KMS-11 (cell line): ENCODE measurements at regions not wholly inside any gene's neighbourhood (a gene's known extent, or its start where the extent isn't known, plus 50 kb on each side); places are given as distances from the start of the nearest gene placed in this dataset.

Experiments used
- H2AFZ ChIP-seq: fragments of 200-600 bp; sonication (generic); 2 replicates; pipeline ENCODE4 v1.6.1; 2016; ENCODE audit warnings: antibody characterized with exemption, mixed run types, low read depth
- H3K27ac ChIP-seq: fragments of 200-600 bp; sonication (generic); 2 replicates; pipeline ENCODE4 v1.6.1; 2016; ENCODE audit warnings: mild to moderate bottlenecking, mixed run types
- H3K27me3 ChIP-seq: fragments of 200-600 bp; sonication (generic); 2 replicates; pipeline ENCODE4 v1.6.1; 2017; ENCODE audit warnings: mild to moderate bottlenecking, low read depth, mixed run types, moderate library complexity; ENCODE audit not compliant: insufficient read depth
- H3K36me3 ChIP-seq: fragments of 200-600 bp; sonication (generic); 2 replicates; pipeline ENCODE4 v1.6.1; 2017; ENCODE audit warnings: mild to moderate bottlenecking, mixed run types; ENCODE audit not compliant: insufficient read depth
- H3K4me1 ChIP-seq: fragments of 200-600 bp; sonication (generic); 2 replicates; pipeline ENCODE4 v1.6.1; 2016; ENCODE audit warnings: mild to moderate bottlenecking, low read depth, mixed run types; ENCODE audit not compliant: poor library complexity, severe bottlenecking
- H3K4me2 ChIP-seq: fragments of 200-600 bp; sonication (generic); 2 replicates; pipeline ENCODE4 v1.7.0; 2016; ENCODE audit warnings: mild to moderate bottlenecking, mixed run types
- H3K4me3 ChIP-seq: fragments of 200-600 bp; sonication (generic); IDR thresholded peaks from 2 replicates; pipeline ENCODE4 v1.6.1; 2017; ENCODE audit warnings: low read depth, low read length, mixed read lengths; ENCODE audit not compliant: insufficient read depth
- H3K79me2 ChIP-seq: fragments of 200-600 bp; sonication (generic); 2 replicates; pipeline ENCODE4 v1.6.1; 2016; ENCODE audit warnings: low read depth, mixed run types; ENCODE audit not compliant: insufficient read depth
- H3K9ac ChIP-seq: fragments of 200-600 bp; sonication (generic); 2 replicates; pipeline ENCODE4 v1.6.1; 2016; ENCODE audit warnings: mild to moderate bottlenecking, mixed run types
- H4K20me1 ChIP-seq: fragments of 200-600 bp; sonication (generic); 2 replicates; pipeline ENCODE4 v1.6.1; 2016; ENCODE audit warnings: mild to moderate bottlenecking, mixed run types; ENCODE audit not compliant: insufficient read depth
- CTCF ChIP-seq: fragments of 200-600 bp; sonication (generic); conservative IDR thresholded peaks from 2 replicates; pipeline ENCODE4 v1.6.1; 2017; ENCODE audit warnings: low read depth, mild to moderate bottlenecking, antibody characterized with exemption, low read length, moderate library complexity, mixed read lengths

- no peak overlapping the region for H3K4me3 ChIP-seq
- no peaks in the 10 kb centered on the region for H3K79me2 ChIP-seq
- no peak overlapping the region for H3K4me2 ChIP-seq
- no peak overlapping the region for H2AFZ ChIP-seq
- H4K20me1 ChIP-seq: no peaks in the 10 kb centered on the region
- no peak overlapping the region for H3K9ac ChIP-seq
- H3K36me3 ChIP-seq: no peaks in the 10 kb centered on the region
- TF ChIP-seq CTCF: no peak
- no peak overlapping the region for H3K27ac ChIP-seq
- no peaks in the 10 kb centered on the region for H3K4me1 ChIP-seq
- H3K27me3 ChIP-seq: no peaks in the 10 kb centered on the region
Observed at GRCh38 chr15:95972041-95972553, 358.4 kb upstream of the NR2F2 start.

GRCh38 chr15:95972812-95973211 is 357.7 kb upstream of the NR2F2 start:
- no peak overlapping the region for H3K9ac ChIP-seq
- no peaks in the 10 kb centered on the region for H3K79me2 ChIP-seq
- no peak overlapping the region for H3K4me3 ChIP-seq
- H3K36me3 ChIP-seq: no peaks in the 10 kb centered on the region
- H3K27me3 ChIP-seq: no peaks in the 10 kb centered on the region
- no peaks in the 10 kb centered on the region for H4K20me1 ChIP-seq
- no peak for TF ChIP-seq CTCF
- no peaks in the 10 kb centered on the region for H3K4me1 ChIP-seq
- H3K27ac ChIP-seq: no peak overlapping the region
- H2AFZ ChIP-seq: no peak overlapping the region
- no peak overlapping the region for H3K4me2 ChIP-seq

- H3K79me2 ChIP-seq: no peaks in the 10 kb centered on the region
- no peaks in the 10 kb centered on the region for H3K4me1 ChIP-seq
- H3K27ac ChIP-seq: no peak overlapping the region
- no peak overlapping the region for H3K9ac ChIP-seq
- no peak overlapping the region for H2AFZ ChIP-seq
- no peak for TF ChIP-seq CTCF
- no peak overlapping the region for H3K4me2 ChIP-seq
- H4K20me1 ChIP-seq: no peaks in the 10 kb centered on the region
- H3K36me3 ChIP-seq: no peaks in the 10 kb centered on the region
- H3K4me3 ChIP-seq: no peak overlapping the region
- no peaks in the 10 kb centered on the region for H3K27me3 ChIP-seq
Observed at GRCh38 chr15:95973566-95974256, 356.8 kb upstream of the NR2F2 start.

GRCh38 chr15:95975212-95975611 is 355.3 kb upstream of the NR2F2 start:
- Histone ChIP-seq H3K4me2 (no peak overlapping the region), H3K4me3 (no peak overlapping the region), H3K9ac (no peak overlapping the region), H3K79me2 (no peaks in the 10 kb centered on the region), H3K36me3 (no peaks in the 10 kb centered on the region), H2AFZ (no peak overlapping the region), H3K27me3 (no peaks in the 10 kb centered on the region), H3K27ac (no peak overlapping the region), H4K20me1 (no peaks in the 10 kb centered on the region), H3K4me1 (no peaks in the 10 kb centered on the region)
- TF ChIP-seq CTCF: no peak
